NCI-H774 (cell line): ENCODE measurements at regions not wholly inside any gene's neighbourhood (a gene's known extent, or its start where the extent isn't known, plus 50 kb on each side); places are given as distances from the start of the nearest gene placed in this dataset.
"Not testable (repeated sequence)": the region's sequence is repeated elsewhere in the genome, so short reads cannot be mapped to it uniquely, and the experiment has no call there.

Experiments
- DNase-seq: peaks from one replicate; lab custom pipeline; 2025; lab: John Stamatoyannopoulos, UW

DNA sequence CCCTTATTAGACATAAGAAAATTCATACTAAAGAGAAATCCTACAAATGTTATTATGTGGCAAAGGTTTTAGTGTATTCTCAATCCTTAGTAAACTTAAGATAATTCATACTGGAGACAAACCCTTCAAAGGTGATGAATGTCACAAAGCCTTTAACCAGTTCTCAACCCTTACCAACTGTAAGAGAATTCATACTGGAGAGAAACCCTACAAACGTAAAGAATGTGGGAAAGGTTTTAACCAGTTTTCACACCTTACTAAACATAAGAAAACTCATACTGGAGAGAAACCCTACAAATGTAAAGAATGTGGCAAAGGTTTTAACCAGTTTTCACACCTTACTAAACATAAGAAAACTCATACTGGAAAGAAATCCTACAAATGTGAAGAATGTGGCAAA lies 93.2 kb downstream of the ZNF680 start:
- no peak for DNase-seq

GRCh38 chr7:64465551-64465950 lies 97.3 kb downstream of the ZNF680 start:
- DNase-seq = no peak

GRCh38 chr7:64463636-64464375 lies 99.1 kb downstream of the ZNF680 start:
- DNase-seq = peak; percentile 53

DNA sequence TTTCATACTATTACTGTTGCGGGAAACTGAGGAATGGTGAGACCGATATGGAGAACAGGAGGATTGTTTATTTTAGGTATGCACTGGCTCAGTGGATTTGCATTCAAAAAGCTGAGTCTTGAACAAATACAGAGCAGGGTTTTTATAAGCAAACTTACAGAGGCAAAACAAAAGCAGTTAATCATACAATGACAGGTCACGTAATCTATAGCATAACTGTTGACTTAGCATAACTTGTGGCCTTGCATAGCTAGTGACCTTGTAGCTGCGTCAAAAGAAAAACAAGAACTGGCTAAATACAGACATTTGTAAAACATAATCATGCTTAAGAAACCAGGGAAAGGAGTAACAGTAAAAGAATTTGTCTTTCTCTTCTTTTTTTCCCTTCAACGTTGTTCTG lies 103.0 kb downstream of the ZNF680 start:
- DNase-seq = not testable (repeated sequence)

DNA sequence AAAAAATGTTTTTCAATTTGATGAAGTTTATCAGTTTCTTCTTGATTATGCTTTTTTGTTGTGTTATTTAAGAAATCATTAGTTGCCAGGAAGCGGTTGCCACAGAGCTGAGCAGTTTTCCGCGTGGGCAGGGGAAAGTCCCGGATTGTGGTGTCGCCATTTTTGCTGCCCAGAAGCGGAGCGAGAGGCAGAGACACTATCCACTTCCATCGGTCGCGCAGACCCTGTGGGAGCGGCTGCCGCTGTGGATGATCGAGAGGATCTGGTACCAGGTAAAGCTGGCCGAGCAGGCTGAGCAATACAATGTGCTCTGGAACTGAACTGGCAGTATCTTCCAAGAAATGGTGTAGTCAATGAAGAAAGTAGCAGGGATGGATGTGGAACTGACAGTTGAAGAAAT lies 119.8 kb downstream of the ZNF736 start:
- DNase-seq = peak; percentile 15

DNA sequence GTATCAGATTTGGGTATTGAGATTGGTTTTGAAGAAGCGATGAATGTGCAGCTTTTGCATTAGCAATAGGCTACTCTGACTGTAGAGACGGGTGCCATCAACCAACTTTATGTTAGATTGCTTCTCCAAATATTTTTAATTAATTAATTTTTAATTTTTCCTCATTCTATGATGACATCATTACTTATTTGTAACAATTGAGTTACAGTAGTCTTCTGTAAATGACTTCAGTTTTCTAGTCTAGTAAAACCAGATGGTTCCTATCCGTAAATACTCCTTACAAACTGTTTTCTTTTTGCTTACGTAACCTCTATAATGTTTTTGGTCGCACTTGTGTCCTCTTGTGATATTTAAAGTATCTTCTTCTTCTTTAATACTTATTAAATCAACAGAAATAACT lies 118.1 kb downstream of the ZNF736 start:
- no peak for DNase-seq

- DNase-seq = no peak
Measured at GRCh38 chr7:64429232-64429631, 115.5 kb downstream of the ZNF736 start.

DNA sequence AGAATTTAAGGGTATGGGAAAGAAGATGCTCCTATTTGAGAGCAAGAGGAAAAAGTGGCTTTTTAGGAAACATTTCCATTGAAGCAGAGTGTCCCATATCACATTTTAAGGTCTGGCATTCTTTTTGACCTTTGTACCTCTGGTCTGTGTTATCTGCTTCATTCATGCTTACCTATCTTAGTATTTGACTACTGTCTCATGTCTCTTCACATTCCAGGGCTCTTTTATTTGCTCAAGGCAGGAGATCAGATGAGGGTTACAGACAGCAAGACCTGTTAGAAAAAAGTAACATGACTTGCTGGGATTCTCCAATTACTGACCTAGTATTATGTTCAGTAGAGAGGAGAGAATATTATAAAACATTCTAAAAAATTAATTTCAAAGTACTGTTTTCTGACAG lies 111.7 kb downstream of the ZNF736 start:
- not testable (repeated sequence) for DNase-seq

- DNase-seq = no peak
Measured at GRCh38 chr7:64407148-64407547, 93.4 kb downstream of the ZNF736 start.
